ENCODE measurements at regions not wholly inside any gene's neighbourhood (a gene's known extent, or its start where the extent isn't known, plus 50 kb on each side); places are given as distances from the start of the nearest gene placed in this dataset.
"Not testable (repeated sequence)": the region's sequence is repeated elsewhere in the genome, so short reads cannot be mapped to it uniquely, and the experiment has no call there.

DNA sequence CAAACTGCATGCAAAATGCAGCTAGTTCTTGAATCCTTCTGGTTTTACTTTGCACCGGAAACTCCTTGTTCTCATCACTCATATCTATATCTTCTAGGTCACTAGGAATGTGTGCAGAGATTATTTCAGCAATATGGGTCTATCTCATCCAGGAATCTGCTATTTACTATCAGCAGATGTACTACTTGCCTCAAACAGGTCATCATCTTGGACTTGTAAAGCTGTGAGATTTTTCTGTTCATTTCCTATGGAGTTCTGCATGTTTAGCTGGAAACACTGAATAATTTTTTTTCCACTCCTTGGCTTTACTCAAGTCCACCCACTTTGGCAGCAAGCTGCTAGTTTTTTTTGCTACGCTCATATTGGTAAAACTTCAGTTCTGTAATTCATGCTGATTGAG is 334.8 kb downstream of the RPIA start:
- DNase-seq = not testable (repeated sequence)

DNA sequence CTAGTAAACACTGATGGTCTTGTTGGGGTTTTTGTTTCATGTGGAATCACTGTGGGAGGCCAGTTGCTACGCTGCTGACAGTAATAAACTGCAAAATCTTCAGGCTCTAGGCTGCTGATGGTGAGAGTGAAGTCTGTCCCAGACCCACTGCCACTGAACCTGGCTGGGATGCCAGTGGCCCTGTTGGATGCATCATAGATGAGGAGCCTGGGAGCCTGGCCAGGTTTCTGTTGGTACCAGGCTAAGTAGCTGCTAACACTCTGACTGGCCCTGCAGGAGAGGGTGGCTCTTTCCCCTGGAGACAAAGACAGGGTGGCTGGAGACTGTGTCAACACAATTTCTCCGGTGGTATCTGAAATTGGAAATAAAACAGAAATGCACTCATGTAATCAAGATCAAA is 335.6 kb downstream of the RPIA start:
- not testable (repeated sequence) for DNase-seq

DNA sequence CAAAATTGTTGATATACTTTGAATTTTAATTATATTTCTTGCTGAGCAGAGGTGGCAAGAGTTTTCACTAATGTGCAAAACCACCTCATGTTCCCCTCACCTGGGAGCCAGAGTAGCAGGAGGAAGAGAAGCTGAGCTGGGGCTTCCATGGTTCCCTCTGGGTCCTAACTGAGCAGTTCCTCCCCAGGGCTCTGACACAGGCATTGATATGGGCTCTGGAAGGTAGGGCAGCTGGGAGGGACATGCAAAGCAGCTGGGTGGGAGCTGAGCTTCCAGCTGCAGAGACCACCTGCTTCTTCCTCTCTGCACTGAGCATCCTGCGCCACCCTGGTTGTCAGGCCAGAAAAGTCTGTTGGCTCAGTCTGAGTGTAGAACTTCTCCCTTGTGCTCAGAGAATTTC is 336.1 kb downstream of the RPIA start:
- DNase-seq = not testable (repeated sequence)

DNA sequence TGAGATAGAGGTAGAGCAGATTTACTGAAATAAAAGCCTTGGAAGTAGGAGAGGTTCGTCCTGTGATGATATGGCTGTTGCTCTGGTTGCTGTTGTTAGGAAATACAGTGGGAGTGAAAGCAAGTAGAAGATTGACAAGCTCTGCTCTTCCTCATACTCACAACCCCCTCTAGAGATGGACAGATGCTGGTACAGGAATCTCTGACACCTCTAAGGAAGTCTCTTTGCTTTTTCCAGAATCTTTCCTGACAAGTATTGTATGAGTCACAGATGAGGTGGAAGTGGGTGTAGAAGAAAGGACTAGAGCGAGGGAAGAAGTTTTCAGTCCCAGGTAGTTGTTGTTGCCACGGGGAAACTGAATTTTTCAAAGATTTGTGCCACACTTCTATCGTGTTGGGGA is 337.8 kb downstream of the RPIA start:
- DNase-seq = not testable (repeated sequence)

DNA sequence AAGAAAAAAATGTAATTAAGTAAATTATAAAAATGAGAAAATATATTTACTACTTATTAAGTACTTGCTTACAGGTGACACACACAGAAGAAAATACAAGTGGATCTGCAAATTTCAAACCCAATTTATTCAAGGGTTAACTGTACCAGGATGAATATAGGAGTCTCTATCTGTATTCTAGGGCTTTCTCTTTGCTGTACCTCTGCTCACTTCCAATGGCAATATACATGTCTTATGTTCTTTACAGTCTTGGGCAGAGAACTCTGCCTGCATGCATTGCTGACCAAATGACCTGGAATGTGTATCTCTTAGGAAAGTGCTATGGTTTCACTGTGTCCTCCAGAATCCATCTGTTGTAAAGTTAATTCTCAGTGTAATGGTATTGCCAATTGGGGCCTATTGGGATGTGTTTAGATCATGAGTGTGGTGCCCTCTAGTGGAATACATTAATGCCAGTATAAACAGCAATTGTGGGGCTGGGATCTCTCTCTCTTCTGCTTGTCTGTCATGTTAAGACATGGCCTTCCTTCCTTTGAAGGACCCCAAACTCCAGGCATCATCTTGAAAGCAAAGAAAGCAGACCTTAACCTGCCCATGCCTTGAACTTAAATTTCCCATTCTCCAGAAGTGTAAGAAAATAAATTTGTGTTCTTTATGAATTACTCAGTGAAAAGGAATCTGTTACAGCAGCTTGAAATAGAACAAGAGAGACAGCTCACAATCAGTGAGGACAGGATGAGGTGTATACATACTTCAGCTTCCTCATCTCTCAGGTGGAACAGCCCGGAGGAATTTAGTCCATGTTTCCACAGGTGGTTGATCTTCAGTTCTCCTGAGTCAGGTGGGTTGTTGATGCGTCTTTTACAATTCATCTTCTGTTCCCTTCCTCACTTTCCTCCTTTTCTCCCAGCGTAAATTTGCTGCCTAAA is 356.9 kb downstream of the RPIA start:
- DNase-seq = peak; percentile 20

DNA sequence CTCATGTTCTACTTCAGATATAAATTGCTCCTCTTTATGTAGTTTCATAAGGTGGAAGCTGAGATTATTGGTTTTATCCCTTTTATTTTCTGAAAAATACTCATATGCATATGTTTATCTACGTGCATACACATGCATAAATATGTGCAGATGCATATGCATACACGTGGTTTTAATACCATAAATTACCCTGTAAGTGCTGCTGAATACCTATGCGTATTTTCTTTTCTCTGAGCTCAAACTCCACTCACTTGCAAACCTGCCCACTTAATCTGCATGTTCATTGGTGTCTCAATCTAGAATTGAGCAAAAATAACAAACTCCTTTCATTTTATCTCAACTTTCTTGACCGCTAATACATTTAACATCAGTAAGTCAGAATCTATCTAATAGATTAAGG is 367.1 kb downstream of the RPIA start:
- not testable (repeated sequence) for DNase-seq

DNA sequence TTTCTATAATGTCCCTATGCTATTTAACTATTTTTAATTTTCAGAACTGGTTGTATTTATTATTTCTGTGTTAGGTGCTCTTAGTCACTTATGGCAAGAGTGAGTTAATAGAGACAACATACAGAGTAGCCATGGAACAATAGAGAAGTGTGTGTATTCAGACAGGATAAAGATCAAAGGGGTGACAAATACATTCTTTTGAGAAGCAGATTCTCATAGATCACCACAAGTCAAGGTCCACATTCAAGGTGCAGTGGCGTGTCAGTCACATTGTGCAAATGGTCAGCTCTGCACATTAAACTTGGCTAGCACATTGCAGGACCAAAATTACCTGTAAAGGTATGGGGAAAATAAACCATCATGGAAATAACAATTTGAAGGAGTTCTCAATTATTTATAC is 369.7 kb downstream of the RPIA start:
- not testable (repeated sequence) for DNase-seq

GRCh38 chr2:89076771-89077170 is 385.3 kb downstream of the RPIA start:
- not testable (repeated sequence) for DNase-seq

DNA sequence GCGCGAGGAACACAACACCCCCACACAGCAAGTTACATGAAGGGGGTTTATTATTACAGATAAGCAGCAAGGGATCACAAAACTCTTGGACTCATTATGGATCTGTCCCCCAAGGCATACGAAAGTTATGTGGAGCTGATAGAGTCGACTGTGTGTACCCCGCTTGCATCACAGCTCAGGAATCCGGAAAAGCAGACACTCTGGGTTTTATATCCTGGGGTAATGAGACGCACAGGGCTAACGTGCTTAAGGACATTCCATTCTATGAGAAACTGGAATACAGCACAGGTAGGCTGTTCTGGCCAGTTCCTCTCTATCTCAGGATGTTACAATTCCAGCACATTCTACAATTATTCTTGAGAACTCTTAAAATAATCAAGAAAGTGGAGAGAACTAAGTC is 401.4 kb downstream of the RPIA start:
- DNase-seq = not testable (repeated sequence)

GRCh38 chr2:89095060-89095459 is 403.6 kb downstream of the RPIA start:
- not testable (repeated sequence) for DNase-seq

DNA sequence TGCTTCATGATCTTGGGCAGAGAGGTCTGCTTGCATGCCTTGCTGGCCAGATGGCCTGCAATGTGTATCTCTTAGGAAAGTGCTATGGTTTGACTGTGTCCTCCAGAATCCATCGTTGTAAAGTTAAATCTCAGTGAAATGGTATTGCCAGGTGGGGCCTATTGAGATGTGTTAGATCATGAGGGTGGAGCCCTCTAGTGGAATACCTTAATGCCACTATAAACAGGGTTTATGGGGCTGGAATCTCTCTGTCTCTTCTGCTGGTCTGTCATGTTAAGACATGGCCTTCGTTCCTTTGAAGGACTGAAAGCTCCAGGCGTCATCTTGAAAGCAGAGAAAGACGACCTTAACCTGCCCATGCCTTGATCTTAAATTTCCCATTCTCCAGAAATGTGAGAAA is 411.1 kb downstream of the RPIA start:
- not testable (repeated sequence) for DNase-seq

- DNase-seq = not testable (repeated sequence)
These were observed 415.0 kb downstream of the RPIA start for GRCh38 chr2:89106369-89107019.

- not testable (repeated sequence) for DNase-seq
These were observed 421.0 kb downstream of the RPIA start for GRCh38 chr2:89112434-89112833.

- not testable (repeated sequence) for DNase-seq
These were observed 421.8 kb downstream of the RPIA start for GRCh38 chr2:89113286-89113685.

- not testable (repeated sequence) for DNase-seq
These were observed 438.0 kb downstream of the RPIA start for GRCh38 chr2:89129440-89129839.

GRCh38 chr2:89130665-89131308 is 439.3 kb downstream of the RPIA start:
- DNase-seq = not testable (repeated sequence)

GRCh38 chr2:89142959-89143358 is 451.5 kb downstream of the RPIA start:
- peak; percentile 25 for DNase-seq

GRCh38 chr2:89145342-89145741 is 453.9 kb downstream of the RPIA start:
- DNase-seq = not testable (repeated sequence)

DNA sequence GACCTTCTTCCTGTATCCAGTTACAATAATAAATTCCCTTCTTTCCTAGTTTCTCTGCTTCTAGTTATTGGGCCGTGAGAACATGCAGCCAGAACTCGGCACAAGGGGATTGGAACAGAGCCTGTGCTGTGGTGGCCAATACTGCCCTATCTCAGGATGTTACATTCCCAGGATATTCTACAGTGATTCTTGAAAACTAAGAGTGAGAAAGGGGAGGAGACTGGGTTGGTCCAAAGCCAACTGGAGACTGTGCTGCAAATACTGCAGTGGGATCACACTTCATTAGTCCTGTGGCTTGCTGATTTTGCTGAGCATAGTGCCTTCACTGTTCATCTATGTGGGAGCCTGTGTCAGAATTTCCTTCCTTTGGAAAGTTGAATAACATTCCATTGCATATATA is 456.8 kb downstream of the RPIA start:
- DNase-seq = not testable (repeated sequence)

DNA sequence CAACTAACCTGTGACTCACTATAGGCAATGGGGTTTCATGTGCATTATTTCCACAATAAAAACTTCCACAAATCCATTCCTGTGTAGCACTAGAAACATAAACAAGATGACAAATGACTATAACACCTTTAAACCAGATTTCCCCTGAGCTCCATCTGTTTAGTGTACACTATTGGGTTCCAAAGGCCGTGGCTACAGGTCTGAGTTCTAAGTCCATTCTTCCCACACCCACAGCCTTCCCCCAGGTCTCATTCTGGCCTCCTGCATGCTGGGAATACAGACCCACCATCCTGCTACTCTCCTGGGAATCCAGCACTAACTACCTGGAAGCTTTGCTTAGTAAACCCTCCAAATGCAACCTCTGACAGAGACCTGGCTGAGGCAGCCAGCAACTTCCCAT is 460.2 kb downstream of the RPIA start:
- DNase-seq = not testable (repeated sequence)

DNA sequence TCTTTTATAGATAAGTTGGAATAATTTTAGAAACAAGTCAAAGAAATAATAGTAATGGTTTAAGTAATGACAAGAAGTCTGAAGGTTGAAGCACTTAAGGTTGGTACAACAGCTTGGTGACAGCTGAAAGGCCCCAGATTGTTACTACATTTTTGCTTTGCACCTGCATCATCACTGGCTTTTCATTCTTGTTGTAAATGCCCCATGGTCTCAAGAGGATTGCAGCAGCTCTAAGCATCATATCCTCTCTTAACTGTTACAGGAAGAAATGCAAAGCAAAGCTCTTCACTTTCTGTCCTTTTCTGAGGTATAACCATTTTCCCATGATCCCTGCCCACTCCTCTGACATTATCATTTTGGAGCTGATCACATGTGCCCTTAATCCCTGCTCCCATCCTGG is 461.0 kb downstream of the RPIA start:
- DNase-seq = not testable (repeated sequence)

- DNase-seq = not testable (repeated sequence)
These were observed 461.7 kb downstream of the RPIA start for GRCh38 chr2:89153210-89153609.

DNA sequence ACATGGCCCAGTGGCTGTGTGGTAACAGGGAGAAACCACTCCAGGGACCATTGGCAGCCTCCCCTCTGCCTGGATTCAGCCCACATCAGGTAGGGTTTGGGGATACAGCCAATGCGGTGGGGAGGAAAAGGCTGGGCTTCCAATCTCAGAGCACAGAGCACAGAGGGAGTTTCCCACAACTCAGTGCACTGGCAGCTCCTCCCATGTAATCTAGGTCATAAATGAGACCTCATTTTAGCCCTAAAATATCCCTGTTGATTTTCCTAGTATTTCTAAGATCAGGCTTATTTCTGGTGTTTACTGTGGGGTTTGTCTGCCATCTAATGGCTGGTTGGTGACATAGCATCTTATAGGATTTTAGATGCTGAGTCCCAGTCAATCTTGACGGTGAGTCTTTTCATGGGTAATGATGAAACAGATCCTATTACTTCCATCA is 462.8 kb downstream of the RPIA start:
- not testable (repeated sequence) for DNase-seq

All from NCI-H748 treated with DMSO at 0.1 percent for 48 hours (cell line).